ENCODE measurements at regions not wholly inside any gene's neighbourhood (a gene's known extent, or its start where the extent isn't known, plus 50 kb on each side); places are given as distances from the start of the nearest gene placed in this dataset.

DNA sequence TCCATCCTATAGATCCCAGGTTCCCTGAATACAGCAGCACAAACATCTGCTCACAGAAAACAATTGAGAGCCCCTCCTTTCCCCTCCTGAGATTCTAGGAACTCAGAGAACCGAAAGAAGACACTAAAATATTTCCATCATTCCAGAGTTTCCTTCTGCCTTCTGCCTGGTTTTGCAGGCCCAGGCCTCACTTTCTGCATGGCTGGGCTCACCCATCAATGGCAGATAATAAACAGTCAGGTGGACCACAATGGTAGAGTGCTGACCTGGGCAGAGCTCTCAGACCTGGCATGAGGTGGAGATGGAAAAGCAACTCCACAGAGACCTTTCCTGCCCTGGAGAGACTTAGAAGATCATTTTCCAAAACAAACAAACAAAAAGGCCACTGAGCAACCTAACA is 389.1 kb downstream of the NXPE2 start:
- Mint-ChIP-seq H3K36me3 (no peaks in the 10 kb centered on the region), H3K4me3 (no peak overlapping the region), H3K27me3 (ENCODE audit: low read depth) (no peaks in the 10 kb centered on the region; the same call in none of the 2 replicates), H3K9me3 (peaks cover 4% of the 10 kb centered on the region; the same call in 1 of the 2 replicates), H3K27ac (no peak overlapping the region), H3K4me1 (no peaks in the 10 kb centered on the region)
- TF ChIP-seq ATF1 (CRISPR knock-in tag; IDR thresholded peaks at IDR 0.05), result no peak
- TF ChIP-seq, protein P1, sequence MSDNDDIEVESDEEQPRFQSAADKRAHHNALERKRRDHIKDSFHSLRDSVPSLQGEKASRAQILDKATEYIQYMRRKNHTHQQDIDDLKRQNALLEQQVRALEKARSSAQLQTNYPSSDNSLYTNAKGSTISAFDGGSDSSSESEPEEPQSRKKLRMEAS (CRISPR knock-in tag; IDR thresholded peaks at IDR 0.05), result no peak
- no peak for TF ChIP-seq MYBL2 (CRISPR knock-in tag; IDR thresholded peaks at IDR 0.05)
- TF ChIP-seq, protein P2, sequence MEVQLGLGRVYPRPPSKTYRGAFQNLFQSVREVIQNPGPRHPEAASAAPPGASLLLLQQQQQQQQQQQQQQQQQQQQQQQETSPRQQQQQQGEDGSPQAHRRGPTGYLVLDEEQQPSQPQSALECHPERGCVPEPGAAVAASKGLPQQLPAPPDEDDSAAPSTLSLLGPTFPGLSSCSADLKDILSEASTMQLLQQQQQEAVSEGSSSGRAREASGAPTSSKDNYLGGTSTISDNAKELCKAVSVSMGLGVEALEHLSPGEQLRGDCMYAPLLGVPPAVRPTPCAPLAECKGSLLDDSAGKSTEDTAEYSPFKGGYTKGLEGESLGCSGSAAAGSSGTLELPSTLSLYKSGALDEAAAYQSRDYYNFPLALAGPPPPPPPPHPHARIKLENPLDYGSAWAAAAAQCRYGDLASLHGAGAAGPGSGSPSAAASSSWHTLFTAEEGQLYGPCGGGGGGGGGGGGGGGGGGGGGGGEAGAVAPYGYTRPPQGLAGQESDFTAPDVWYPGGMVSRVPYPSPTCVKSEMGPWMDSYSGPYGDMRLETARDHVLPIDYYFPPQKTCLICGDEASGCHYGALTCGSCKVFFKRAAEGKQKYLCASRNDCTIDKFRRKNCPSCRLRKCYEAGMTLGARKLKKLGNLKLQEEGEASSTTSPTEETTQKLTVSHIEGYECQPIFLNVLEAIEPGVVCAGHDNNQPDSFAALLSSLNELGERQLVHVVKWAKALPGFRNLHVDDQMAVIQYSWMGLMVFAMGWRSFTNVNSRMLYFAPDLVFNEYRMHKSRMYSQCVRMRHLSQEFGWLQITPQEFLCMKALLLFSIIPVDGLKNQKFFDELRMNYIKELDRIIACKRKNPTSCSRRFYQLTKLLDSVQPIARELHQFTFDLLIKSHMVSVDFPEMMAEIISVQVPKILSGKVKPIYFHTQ (CRISPR knock-in tag; IDR thresholded peaks at IDR 0.05), result no peak
- no peak for TF ChIP-seq ZNF396 (CRISPR knock-in tag; IDR thresholded peaks at IDR 0.05; ENCODE audit: borderline replicate concordance)
- TF ChIP-seq, protein P3, sequence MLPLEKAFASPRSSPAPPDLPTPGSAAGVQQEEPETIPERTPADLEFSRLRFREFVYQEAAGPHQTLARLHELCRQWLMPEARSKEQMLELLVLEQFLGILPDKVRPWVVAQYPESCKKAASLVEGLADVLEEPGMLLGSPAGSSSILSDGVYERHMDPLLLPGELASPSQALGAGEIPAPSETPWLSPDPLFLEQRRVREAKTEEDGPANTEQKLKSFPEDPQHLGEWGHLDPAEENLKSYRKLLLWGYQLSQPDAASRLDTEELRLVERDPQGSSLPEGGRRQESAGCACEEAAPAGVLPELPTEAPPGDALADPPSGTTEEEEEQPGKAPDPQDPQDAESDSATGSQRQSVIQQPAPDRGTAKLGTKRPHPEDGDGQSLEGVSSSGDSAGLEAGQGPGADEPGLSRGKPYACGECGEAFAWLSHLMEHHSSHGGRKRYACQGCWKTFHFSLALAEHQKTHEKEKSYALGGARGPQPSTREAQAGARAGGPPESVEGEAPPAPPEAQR (CRISPR knock-in tag; IDR thresholded peaks at IDR 0.05), result no peak
- ChIA-PET CTCF (no interaction called here), POLR2A (no interaction called here)
- ATAC-seq, result no peak
- DNase-seq (ENCODE audit: low spot score), result no peak

DNA sequence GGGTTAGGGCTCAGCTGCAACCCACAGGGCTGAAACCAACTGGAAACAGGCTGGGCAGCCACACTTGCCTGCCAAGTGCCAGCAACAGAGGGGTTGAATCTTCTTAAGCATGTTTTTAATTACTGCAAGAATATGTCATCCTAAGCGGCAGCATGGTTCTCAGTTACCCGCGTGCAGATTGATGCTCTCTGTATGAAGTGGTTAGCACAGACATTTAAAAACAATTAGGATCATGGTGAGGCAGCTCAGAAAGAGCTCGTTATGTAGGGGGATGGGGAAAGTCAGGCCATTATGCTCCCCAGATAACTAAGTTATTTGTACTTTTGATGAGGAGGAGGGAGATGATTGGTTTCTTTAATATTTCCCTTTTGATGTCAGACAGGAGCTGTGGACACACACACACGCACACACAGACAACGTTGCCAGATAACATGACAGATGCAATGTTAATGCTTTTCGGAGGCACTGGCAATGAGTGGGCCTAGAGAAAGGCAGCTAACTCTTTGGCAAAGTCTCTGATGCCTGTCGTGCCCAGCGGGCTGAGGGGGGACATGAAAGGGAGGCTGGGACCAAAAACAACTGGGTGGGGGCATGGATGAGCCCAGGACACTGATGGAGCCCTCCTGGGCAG is 389.7 kb downstream of the NXPE2 start:
- Mint-ChIP-seq H3K4me3 (no peak overlapping the region), H3K36me3 (no peaks in the 10 kb centered on the region), H3K27me3 (ENCODE audit: low read depth) (no peaks in the 10 kb centered on the region; the same call in none of the 2 replicates), H3K9me3 (peaks cover 4% of the 10 kb centered on the region; the same call in 1 of the 2 replicates), H3K4me1 (no peaks in the 10 kb centered on the region), H3K27ac (no peak overlapping the region)
- no peak for TF ChIP-seq NFE2L1 (CRISPR knock-in tag; IDR thresholded peaks at IDR 0.05)
- no peak for TF ChIP-seq CBFB (CRISPR knock-in tag; IDR thresholded peaks at IDR 0.05; ENCODE audit: low read depth)
- TF ChIP-seq, protein P3 (CRISPR knock-in tag; IDR thresholded peaks at IDR 0.05), result no peak
- no peak for TF ChIP-seq NR3C1 (CRISPR knock-in tag; conservative IDR thresholded peaks at IDR 0.05; ENCODE audit: low read depth)
- no peak for TF ChIP-seq MYBL2 (CRISPR knock-in tag; IDR thresholded peaks at IDR 0.05)
- TF ChIP-seq, protein P4, sequence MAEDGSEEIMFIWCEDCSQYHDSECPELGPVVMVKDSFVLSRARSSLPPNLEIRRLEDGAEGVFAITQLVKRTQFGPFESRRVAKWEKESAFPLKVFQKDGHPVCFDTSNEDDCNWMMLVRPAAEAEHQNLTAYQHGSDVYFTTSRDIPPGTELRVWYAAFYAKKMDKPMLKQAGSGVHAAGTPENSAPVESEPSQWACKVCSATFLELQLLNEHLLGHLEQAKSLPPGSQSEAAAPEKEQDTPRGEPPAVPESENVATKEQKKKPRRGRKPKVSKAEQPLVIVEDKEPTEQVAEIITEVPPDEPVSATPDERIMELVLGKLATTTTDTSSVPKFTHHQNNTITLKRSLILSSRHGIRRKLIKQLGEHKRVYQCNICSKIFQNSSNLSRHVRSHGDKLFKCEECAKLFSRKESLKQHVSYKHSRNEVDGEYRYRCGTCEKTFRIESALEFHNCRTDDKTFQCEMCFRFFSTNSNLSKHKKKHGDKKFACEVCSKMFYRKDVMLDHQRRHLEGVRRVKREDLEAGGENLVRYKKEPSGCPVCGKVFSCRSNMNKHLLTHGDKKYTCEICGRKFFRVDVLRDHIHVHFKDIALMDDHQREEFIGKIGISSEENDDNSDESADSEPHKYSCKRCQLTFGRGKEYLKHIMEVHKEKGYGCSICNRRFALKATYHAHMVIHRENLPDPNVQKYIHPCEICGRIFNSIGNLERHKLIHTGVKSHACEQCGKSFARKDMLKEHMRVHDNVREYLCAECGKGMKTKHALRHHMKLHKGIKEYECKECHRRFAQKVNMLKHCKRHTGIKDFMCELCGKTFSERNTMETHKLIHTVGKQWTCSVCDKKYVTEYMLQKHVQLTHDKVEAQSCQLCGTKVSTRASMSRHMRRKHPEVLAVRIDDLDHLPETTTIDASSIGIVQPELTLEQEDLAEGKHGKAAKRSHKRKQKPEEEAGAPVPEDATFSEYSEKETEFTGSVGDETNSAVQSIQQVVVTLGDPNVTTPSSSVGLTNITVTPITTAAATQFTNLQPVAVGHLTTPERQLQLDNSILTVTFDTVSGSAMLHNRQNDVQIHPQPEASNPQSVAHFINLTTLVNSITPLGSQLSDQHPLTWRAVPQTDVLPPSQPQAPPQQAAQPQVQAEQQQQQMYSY (CRISPR knock-in tag; IDR thresholded peaks at IDR 0.05), result no peak
- no peak for TF ChIP-seq FOXJ3 (CRISPR knock-in tag; IDR thresholded peaks at IDR 0.05; ENCODE audit: borderline replicate concordance)
- no peak for TF ChIP-seq ZNF423 (CRISPR knock-in tag; IDR thresholded peaks at IDR 0.05)
- TF ChIP-seq, protein P5, sequence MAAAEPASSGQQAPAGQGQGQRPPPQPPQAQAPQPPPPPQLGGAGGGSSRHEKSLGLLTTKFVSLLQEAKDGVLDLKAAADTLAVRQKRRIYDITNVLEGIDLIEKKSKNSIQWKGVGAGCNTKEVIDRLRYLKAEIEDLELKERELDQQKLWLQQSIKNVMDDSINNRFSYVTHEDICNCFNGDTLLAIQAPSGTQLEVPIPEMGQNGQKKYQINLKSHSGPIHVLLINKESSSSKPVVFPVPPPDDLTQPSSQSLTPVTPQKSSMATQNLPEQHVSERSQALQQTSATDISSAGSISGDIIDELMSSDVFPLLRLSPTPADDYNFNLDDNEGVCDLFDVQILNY (CRISPR knock-in tag; IDR thresholded peaks at IDR 0.05), result no peak
- DNase-seq (ENCODE audit: low spot score), result no peak
- CTCF ChIA-PET, result no interaction called here
- POLR2A ChIA-PET, result no interaction called here
- ATAC-seq, result no peak

All from WTC11 (cell line).